SU-DHL-6 (cell line): ENCODE measurements at regions not wholly inside any gene's neighbourhood (a gene's known extent, or its start where the extent isn't known, plus 50 kb on each side); places are given as distances from the start of the nearest gene placed in this dataset.

Experiments
- H2AFZ ChIP-seq: fragments of 200-600 bp; sonication (generic); 2 replicates; pipeline ENCODE4 v1.6.1; 2014; ENCODE audit warnings: low read depth, mild to moderate bottlenecking, moderate library complexity, mixed read lengths, antibody characterized with exemption, low read length; ENCODE audit not compliant: severe bottlenecking
- H3F3A ChIP-seq: fragments of 200-600 bp; shearing (Covaris generic); 2 replicates; pipeline ENCODE4 v1.6.0; 2016; ENCODE audit warnings: antibody characterized with exemption, mild to moderate bottlenecking; ENCODE audit not compliant: insufficient read depth
- H3K27ac ChIP-seq: fragments of 200-600 bp; sonication (generic); 2 replicates; pipeline ENCODE4 v1.5.1; 2016; ENCODE audit warnings: low read depth, mild to moderate bottlenecking, low read length, moderate library complexity, mixed read lengths
- H3K27me3 ChIP-seq: fragments of 200-600 bp; sonication (generic), shearing (Covaris generic); 2 replicates; pipeline ENCODE4 v1.6.0; 2014; ENCODE audit warnings: mild to moderate bottlenecking, low read length
- H3K36me3 ChIP-seq: fragments of 200-600 bp; sonication (generic); 2 replicates; pipeline ENCODE4 v1.6.1; 2014; ENCODE audit warnings: mild to moderate bottlenecking, low read length, mixed read lengths
- H3K4me2 ChIP-seq: fragments of 300-600, 200-600 bp; shearing (Covaris generic), sonication (generic); 2 replicates; pipeline ENCODE4 v1.6.0; 2014; ENCODE audit warnings: low read length, low read depth, mild to moderate bottlenecking; ENCODE audit not compliant: poor library complexity, severe bottlenecking
- H3K4me3 ChIP-seq: fragments of 200-600 bp; sonication (generic); 2 replicates; pipeline ENCODE4 v1.5.1; 2014; ENCODE audit warnings: antibody characterized with exemption, low read length, mild to moderate bottlenecking, mixed read lengths; ENCODE audit not compliant: insufficient read depth, poor library complexity, severe bottlenecking
- H3K79me2 ChIP-seq: fragments of 200-600 bp; sonication (generic); 2 replicates; pipeline ENCODE4 v1.6.1; 2014; ENCODE audit warnings: mild to moderate bottlenecking, low read length, moderate library complexity; ENCODE audit not compliant: insufficient read depth
- H3K9ac ChIP-seq: fragments of 200-600 bp; sonication (generic); 2 replicates; pipeline ENCODE4 v1.7.0; 2014; ENCODE audit warnings: mild to moderate bottlenecking, low read length
- H3K9me2 ChIP-seq: fragments of 200-600 bp; sonication (generic); replicated peaks from 2 replicates; pipeline ENCODE4 v1.6.1; 2014; ENCODE audit warnings: low read length; ENCODE audit not compliant: insufficient read depth
- H3K9me3 ChIP-seq: fragments of 200-600 bp; sonication (generic); 2 replicates; pipeline ENCODE4 v1.6.1; 2014; ENCODE audit warnings: low read length, mixed read lengths; ENCODE audit not compliant: insufficient read depth
- H4K20me1 ChIP-seq: fragments of 200-600 bp; sonication (generic); 2 replicates; pipeline ENCODE4 v1.6.1; 2014; ENCODE audit warnings: low read depth, mild to moderate bottlenecking, antibody characterized with exemption, low read length, moderate library complexity, mixed read lengths
- CTCF ChIP-seq: fragments of 200-600 bp; sonication (generic); IDR thresholded peaks from one replicate; pipeline ENCODE4 v1.5.1; 2017; ENCODE audit warnings: antibody characterized with exemption, mild to moderate bottlenecking, low read length, moderate library complexity; ENCODE audit not compliant: insufficient read depth, poor library complexity, severe bottlenecking
- EZH2phosphoT487 ChIP-seq: fragments of 200-600 bp; sonication (generic), shearing (Covaris generic); conservative IDR thresholded peaks from 2 replicates; pipeline ENCODE4 v1.6.1; 2018; ENCODE audit warnings: mild to moderate bottlenecking, antibody characterized with exemption, low read length, moderate library complexity, mixed read lengths

GRCh38 chr5:118224546-118224945 is 763.8 kb downstream of the DTWD2 start:
- no peaks in the 10 kb centered on the region for H3F3A ChIP-seq
- no peaks in the 10 kb centered on the region for H3K79me2 ChIP-seq
- H3K36me3 ChIP-seq = no peaks in the 10 kb centered on the region
- no peak overlapping the region for H3K9ac ChIP-seq
- no peaks in the 10 kb centered on the region for H4K20me1 ChIP-seq
- no peak overlapping the region for H3K27ac ChIP-seq
- no peak for TF ChIP-seq CTCF
- no peak for TF ChIP-seq EZH2phosphoT487
- H3K4me3 ChIP-seq = no peak overlapping the region
- no peaks in the 10 kb centered on the region for H3K9me3 ChIP-seq
- no peaks in the 10 kb centered on the region for H3K9me2 ChIP-seq
- no peak overlapping the region for H2AFZ ChIP-seq
- no peaks in the 10 kb centered on the region for H3K27me3 ChIP-seq
- no peak overlapping the region for H3K4me2 ChIP-seq

- TF ChIP-seq EZH2phosphoT487 (no peak), CTCF (no peak)
- Histone ChIP-seq H3K36me3 (no peaks in the 10 kb centered on the region), H3K9ac (no peak overlapping the region), H3K9me2 (no peaks in the 10 kb centered on the region), H2AFZ (no peak overlapping the region), H3K27me3 (no peaks in the 10 kb centered on the region), H3K4me3 (no peak overlapping the region), H3K9me3 (no peaks in the 10 kb centered on the region), H3K4me2 (no peak overlapping the region), H4K20me1 (no peaks in the 10 kb centered on the region), H3K27ac (no peak overlapping the region), H3F3A (no peaks in the 10 kb centered on the region), H3K79me2 (no peaks in the 10 kb centered on the region)
These were observed 767.7 kb downstream of the DTWD2 start for GRCh38 chr5:118220556-118221195.

- Histone ChIP-seq H3K36me3 (no peaks in the 10 kb centered on the region), H3K9ac (no peak overlapping the region), H3F3A (no peaks in the 10 kb centered on the region), H3K27me3 (no peaks in the 10 kb centered on the region), H3K27ac (no peak overlapping the region), H4K20me1 (no peaks in the 10 kb centered on the region), H2AFZ (no peak overlapping the region), H3K9me2 (no peaks in the 10 kb centered on the region), H3K79me2 (no peaks in the 10 kb centered on the region), H3K4me3 (no peak overlapping the region), H3K9me3 (0 out of 2 replicates have a peak, but pooled peaks cover 5% of the 10 kb centered on the region), H3K4me2 (no peak overlapping the region)
- TF ChIP-seq CTCF (no peak), EZH2phosphoT487 (no peak)
These were observed 776.7 kb downstream of the DTWD2 start for GRCh38 chr5:118211606-118212005.
